ENCODE measurements at regions not wholly inside any gene's neighbourhood (a gene's known extent, or its start where the extent isn't known, plus 50 kb on each side); places are given as distances from the start of the nearest gene placed in this dataset.
"Not testable (repeated sequence)": the region's sequence is repeated elsewhere in the genome, so short reads cannot be mapped to it uniquely, and the experiment has no call there.

DNA sequence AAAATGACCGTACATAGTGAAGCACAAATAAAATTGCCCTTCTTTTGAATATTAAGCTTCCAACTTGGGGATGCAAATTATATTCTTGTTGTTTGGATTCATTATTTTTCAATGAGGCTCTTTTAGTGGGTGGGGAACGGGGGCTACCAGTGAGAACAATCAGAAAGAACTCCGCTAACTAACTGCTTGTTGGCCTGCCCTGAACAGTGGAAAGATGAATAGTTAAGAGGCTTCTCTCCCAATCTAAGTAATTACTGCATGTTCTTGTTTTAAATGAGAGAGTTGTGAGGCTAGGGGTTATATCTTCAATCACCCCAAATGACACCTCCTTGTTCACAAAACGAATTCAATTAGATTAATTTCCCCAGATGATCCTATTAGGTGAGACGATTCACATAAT is 322.0 kb downstream of the FAT3 start:
- no peak for DNase-seq

GRCh38 chr11:92550411-92550810 is 325.8 kb downstream of the FAT3 start:
- no peak for DNase-seq

GRCh38 chr11:92550871-92551270 is 326.3 kb downstream of the FAT3 start:
- DNase-seq, result no peak

GRCh38 chr11:92552942-92553341 is 328.3 kb downstream of the FAT3 start:
- DNase-seq, result no peak

DNA sequence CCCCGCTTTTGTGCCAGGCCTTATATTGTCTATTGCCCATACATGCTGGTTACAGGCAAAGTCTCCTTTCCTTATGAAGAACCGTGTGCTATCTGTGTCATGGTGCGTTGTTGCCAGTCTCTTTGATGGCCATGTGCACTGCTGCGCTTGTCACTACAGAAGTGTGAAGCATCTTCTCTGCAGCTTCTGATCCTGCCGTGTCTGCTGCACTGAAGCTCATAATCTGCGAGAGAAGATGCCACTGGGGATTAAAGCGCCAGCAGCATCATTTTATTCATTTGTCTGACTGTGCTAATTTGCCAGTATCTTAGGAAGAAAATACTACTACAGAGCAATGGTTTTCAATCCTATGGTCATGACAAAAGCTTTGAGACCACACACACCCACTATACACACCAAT is 330.1 kb downstream of the FAT3 start:
- DNase-seq, result no peak

DNA sequence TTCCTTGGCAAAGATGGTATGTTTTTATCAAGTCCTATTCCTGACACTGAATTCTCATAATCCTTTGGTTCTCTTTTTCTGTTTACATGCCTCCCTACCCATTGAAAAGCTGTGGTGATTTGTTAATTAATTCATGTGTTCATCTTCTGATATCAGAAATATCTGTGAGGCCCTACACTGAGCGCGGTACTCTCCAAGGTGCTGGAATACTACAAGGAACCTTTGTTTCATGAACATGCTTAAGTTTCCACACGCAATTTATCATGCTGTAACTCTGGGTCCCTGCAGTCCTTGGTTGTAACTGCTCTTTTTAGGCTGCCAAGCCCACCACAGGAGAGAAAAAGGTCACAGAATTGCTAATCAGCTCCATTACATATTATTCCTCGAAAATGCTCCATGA is 331.8 kb downstream of the FAT3 start:
- DNase-seq, result no peak

DNA sequence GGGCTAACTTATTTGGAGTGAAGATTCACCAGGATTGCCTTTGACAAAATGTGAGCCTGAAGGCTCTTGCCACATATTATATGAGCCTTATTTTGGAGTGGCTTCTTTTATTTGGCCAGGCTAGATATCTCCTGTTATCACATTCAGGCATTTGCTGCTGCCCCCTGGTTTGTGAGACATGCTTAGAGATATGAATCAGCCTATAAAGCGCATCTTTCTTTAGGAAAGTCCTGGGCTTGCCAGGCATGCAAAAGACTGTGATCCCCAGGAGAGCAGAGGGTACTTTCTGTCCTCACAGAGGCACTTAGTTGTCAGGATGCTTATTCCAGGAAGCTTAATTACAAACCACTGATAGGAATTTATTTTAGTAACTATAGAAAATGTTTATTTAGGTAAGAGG is 333.3 kb downstream of the FAT3 start:
- no peak for DNase-seq

GRCh38 chr11:92558323-92558722 is 333.7 kb downstream of the FAT3 start:
- DNase-seq, result no peak

DNA sequence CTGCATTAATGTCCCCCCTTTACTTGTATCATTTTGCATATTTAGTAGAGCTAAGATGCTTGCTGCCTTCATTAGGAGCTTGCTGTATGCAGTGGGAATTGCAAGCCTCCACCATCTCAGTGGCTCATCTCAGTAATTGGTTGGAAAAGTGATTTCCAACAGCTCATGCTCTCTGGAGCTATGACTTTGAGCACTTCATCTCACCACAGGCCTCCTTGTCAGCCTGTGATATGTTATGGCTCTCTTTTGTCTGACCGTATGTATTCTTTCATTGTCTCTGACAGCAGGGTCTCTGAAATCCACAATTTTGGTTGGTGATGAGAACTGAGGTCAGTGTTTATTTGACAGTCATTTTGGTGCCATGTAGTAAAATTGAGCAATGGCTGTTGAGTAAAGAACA is 345.1 kb downstream of the FAT3 start:
- no peak for DNase-seq

- DNase-seq, result no peak
Observed at GRCh38 chr11:92572559-92572958, 347.9 kb downstream of the FAT3 start.

GRCh38 chr11:92576315-92576714 is 351.7 kb downstream of the FAT3 start:
- DNase-seq, result no peak

DNA sequence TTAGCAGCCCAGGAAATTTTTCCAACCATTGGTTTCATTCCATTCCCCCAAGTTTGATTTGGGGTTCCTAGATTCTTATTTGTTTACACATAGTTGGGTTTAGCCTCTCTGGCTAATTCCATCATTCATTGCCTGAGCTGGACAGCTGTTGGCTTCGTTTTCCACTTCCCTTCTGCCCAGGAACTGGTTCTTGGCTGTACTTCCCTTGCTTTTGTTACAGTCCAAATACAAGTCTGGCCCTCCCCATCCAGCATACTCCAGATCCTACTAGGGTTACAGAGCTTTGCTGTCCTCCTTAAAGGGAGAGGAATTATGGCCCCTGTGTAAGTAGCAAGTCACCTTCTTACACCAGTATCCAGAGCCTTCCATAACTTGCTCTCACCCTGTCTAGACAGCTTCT is 356.3 kb downstream of the FAT3 start:
- DNase-seq, result no peak

DNA sequence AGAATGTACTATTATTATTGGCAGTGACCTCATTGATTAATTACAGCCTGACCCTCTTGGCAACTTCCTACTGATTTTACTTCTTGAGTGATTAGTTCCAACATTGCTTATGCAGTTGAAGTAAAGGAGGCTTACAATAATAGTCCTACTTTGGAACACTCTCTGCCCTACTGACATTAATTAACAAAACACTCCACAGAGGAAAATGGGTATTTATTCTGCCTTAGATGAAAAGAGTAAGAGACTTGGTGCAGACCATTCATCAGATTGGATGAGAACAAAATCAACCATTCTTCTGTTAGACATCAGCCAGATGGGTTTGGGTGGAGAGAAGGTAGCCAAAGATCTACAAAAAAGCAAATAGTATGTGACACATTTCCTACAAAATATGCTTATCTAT is 363.8 kb downstream of the FAT3 start:
- no peak for DNase-seq

GRCh38 chr11:92589512-92589911 is 364.9 kb downstream of the FAT3 start:
- DNase-seq, result no peak

- DNase-seq, result no peak
Observed at GRCh38 chr11:92591521-92591920, 366.9 kb downstream of the FAT3 start.

GRCh38 chr11:92594251-92594650 is 369.6 kb downstream of the FAT3 start:
- DNase-seq, result no peak

DNA sequence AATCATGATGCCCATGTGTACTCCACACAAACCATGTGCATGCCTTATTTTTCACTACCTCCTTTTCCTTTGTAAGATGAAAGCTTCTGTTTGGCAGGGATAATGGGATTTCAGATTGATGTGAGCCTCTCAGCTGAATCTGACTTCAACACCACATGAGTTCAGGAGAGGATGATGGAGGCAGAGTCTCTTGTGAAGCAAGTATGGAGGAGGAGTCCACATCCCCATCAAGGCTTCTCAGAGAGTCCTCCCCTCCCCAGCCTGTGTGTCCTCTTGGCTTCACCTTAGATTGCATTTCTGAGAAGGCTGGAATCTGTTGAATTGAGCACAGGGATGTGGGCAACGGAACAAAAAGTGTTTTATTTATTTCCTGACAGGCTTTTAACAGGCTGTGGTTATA is 370.4 kb downstream of the FAT3 start:
- no peak for DNase-seq

- DNase-seq, result no peak
Observed at GRCh38 chr11:92596596-92597317, 372.1 kb downstream of the FAT3 start.

DNA sequence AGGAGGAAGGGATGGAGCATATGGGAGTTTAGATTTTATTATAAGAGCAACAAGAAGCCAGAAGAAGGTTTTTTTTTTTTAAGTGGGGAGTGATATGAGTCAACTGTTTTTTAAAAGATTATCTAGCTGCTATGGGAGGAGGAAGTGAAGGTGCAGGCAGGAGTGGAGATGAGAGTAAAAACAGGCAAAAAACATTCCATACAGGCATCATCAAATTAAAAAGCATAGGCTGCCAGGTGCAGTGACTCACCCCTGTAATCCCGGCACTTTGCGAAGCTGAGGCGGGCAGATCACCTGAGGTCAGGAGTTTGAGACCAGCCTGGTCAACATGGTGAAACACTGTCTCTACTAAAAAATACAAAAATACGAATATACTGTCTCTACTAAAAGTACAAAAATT is 368.4 kb upstream of the MTNR1B start:
- DNase-seq, result no peak

DNA sequence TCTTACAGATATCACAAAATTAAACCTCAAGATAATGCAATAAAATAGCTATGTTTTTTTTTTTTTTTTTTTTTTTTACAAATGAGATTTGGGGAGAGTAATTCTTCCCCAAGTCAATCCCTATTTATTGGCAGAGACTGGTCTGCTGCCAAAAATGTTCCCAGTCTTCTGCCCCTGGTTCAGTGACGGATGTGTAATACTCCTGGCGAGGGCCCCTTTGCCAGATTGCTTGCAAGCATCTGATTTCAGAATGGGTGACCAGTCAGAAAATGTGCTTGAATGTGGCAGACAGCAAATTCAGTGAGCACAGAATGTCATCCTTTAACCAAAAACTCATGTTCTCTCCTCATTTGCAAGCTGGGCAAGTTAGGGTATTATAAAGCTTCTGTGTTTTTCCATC is 363.8 kb upstream of the MTNR1B start:
- no peak for DNase-seq

GRCh38 chr11:92607969-92608722 is 361.3 kb upstream of the MTNR1B start:
- no peak for DNase-seq

DNA sequence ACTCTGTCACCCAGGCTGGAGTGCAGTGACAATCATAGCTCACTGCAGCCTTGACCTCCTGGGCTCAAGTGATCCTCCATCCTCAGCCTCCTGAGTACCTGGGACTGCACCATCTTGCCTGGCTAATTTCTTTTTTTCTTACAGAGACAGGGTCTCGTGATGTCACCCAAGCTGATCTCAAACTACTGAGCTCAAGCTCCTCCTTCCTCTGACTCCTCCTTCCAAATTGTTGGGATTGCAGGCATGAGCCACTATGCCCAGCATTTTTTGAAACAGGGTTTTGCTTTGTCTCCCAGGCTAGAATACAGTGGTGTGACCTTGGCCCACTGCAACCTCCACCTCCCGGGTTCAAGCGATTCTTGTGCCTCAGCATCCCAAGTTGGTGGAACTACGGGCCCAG is 358.3 kb upstream of the MTNR1B start:
- no peak for DNase-seq

GRCh38 chr11:92618020-92618419 is 351.4 kb upstream of the MTNR1B start:
- DNase-seq, result not testable (repeated sequence)

GRCh38 chr11:92623055-92623454 is 346.4 kb upstream of the MTNR1B start:
- no peak for DNase-seq

DNA sequence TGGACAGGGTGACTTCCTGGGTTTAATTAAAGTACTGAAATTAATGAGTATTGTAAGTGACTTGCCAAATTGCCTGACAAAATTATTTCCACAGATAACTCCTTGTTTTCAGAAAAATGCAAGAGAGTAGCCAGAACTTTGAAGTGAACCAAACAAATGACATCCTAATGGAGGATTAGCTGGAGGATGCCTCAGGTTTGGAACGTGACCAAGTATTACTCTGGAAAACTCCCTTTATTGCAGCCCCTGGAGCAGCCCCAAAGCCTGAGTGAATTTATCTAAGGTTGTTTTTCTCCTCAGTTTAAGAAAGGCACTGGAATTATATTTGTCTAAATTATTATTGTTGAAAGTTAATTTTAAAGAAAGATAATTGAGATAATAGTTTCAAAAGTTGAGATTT is 343.6 kb upstream of the MTNR1B start:
- no peak for DNase-seq
